ENCODE measurements at regions not wholly inside any gene's neighbourhood (a gene's known extent, or its start where the extent isn't known, plus 50 kb on each side); places are given as distances from the start of the nearest gene placed in this dataset.

GRCh38 chr12:105906561-105906960 lies 232.2 kb downstream of the NUAK1 start:
- TF ChIP-seq, protein P1, sequence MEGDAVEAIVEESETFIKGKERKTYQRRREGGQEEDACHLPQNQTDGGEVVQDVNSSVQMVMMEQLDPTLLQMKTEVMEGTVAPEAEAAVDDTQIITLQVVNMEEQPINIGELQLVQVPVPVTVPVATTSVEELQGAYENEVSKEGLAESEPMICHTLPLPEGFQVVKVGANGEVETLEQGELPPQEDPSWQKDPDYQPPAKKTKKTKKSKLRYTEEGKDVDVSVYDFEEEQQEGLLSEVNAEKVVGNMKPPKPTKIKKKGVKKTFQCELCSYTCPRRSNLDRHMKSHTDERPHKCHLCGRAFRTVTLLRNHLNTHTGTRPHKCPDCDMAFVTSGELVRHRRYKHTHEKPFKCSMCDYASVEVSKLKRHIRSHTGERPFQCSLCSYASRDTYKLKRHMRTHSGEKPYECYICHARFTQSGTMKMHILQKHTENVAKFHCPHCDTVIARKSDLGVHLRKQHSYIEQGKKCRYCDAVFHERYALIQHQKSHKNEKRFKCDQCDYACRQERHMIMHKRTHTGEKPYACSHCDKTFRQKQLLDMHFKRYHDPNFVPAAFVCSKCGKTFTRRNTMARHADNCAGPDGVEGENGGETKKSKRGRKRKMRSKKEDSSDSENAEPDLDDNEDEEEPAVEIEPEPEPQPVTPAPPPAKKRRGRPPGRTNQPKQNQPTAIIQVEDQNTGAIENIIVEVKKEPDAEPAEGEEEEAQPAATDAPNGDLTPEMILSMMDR (IDR thresholded peaks at IDR 0.05), result no peak
- no peak for TF ChIP-seq POLR2AphosphoS5 (IDR thresholded peaks at IDR 0.05; ENCODE audit: insufficient read depth in 1 of 2, low read depth in 1 of 2)
